ENCODE measurements at regions not wholly inside any gene's neighbourhood (a gene's known extent, or its start where the extent isn't known, plus 50 kb on each side); places are given as distances from the start of the nearest gene placed in this dataset.

GRCh38 chr9:129264388-129264787 is 86.3 kb upstream of the IER5L start:
- no peak overlapping the region for H3K4ac ChIP-seq (replicated peaks; ENCODE audit: insufficient read length, low read depth, low read length)
- no peak overlapping the region for H2BK5ac ChIP-seq (ENCODE audit: low read depth, low read length)
- H3K27me3 ChIP-seq (replicated peaks in 1 of 4; ENCODE audit: control insufficient read depth in 3 of 4, extremely low read depth in 1 of 4, insufficient read depth in 3 of 4, low read length in 3 of 4), result peaks cover 3 to 12% (median 11%) of the 10 kb centered on the region in 4 experiments
- no peak overlapping the region for H4K91ac ChIP-seq (replicated peaks; ENCODE audit: insufficient read length, low read length)
- no peaks in the 10 kb centered on the region for H3K36me3 ChIP-seq (ENCODE audit: control insufficient read depth in 2 of 4, insufficient read depth in 4 of 4, low read length in 3 of 4)
- H3K23me2 ChIP-seq (ENCODE audit: low read depth, low read length), result no peaks in the 10 kb centered on the region
- no peak overlapping the region for H3K4me3 ChIP-seq (ENCODE audit: extremely low read depth in 1 of 4, insufficient read depth in 2 of 4, low read depth in 3 of 4, low read length in 4 of 4)
- H3K4me1 ChIP-seq (replicated peaks in 1 of 4; ENCODE audit: control insufficient read depth in 3 of 4, insufficient read depth in 4 of 4, low read length in 3 of 4), result no peaks in the 10 kb centered on the region; a peak in 1 of 7 replicates
- ChIA-PET CTCF (ENCODE audit: partially characterized antibody) (interaction anchor here (1.0 to 1.1 kb wide), 2 partner anchors 17 to 126 kb away, joined by 3 read pairs; no protein-coding TSS in a partner anchor), POLR2A (ENCODE audit: partially characterized antibody) (interaction anchor here (1.2 to 1.5 kb wide), 3 partner anchors 11 to 538 kb away, joined by 3 read pairs; no protein-coding TSS in a partner anchor)
- H2AK5ac ChIP-seq (ENCODE audit: low read depth, low read length), result no peak overlapping the region
- H4K5ac ChIP-seq (ENCODE audit: insufficient read length, low read depth, low read length), result no peak overlapping the region
- TF ChIP-seq CBX8 (IDR thresholded peaks at IDR 0.05; ENCODE audit: borderline replicate concordance, low read depth, low read length), result no peak
- peak in 1 of 2 experiments; percentile 76; a peak in 1 of 4 replicates for TF ChIP-seq SIN3A (conservative IDR thresholded peaks at IDR 0.05 in 1 of 2, IDR thresholded peaks at IDR 0.05 in 1 of 2; ENCODE audit: low read depth in 1 of 2, low read length in 2 of 2)
- H3K23ac ChIP-seq (ENCODE audit: insufficient read length), result no peak overlapping the region
- no peak overlapping the region for H3K14ac ChIP-seq (ENCODE audit: insufficient read length)
- H2AFZ ChIP-seq (ENCODE audit: low read length), result no peak overlapping the region
- 85% methylated on average over 5 of the region's 5 CpGs; no CpG with 5 or more reads in 1 of the 2 experiments for WGBS, 2 experiments (ENCODE audit: extremely low coverage in 1 of 2, insufficient coverage in 1 of 2, insufficient read length in 1 of 2, insufficient replicate concordance in 2 of 2, low coverage in 1 of 2, low lambda C conversion rate in 2 of 2, missing lambda C conversion rate in 1 of 2)
- H3K18ac ChIP-seq (ENCODE audit: extremely low read depth, low read length), result no peak overlapping the region
- H3K9ac ChIP-seq (replicated peaks in 1 of 4; ENCODE audit: extremely low read depth in 1 of 4, low read depth in 3 of 4, low read length in 3 of 4), result no peak overlapping the region
- H2BK12ac ChIP-seq (ENCODE audit: low read depth, low read length), result 0 out of 2 replicates have a peak overlapping the region, but pooled peaks have one; percentile 60
- H3K4me2 ChIP-seq (ENCODE audit: insufficient read depth in 1 of 2, low read depth in 2 of 2, low read length in 2 of 2), result no peak overlapping the region
- H2BK15ac ChIP-seq (ENCODE audit: low read length), result no peak overlapping the region; the same call in 1 of the 2 replicates
- H4K20me1 ChIP-seq (replicated peaks in 1 of 2; ENCODE audit: control insufficient read depth in 1 of 2, insufficient read depth in 2 of 2, low read length in 2 of 2), result no peaks in the 10 kb centered on the region
- H2BK20ac ChIP-seq (ENCODE audit: low read length), result no peak overlapping the region
- H3K79me1 ChIP-seq (ENCODE audit: low read depth, low read length), result no peaks in the 10 kb centered on the region
- H4K8ac ChIP-seq (ENCODE audit: extremely low read depth, insufficient read depth, low read length), result no peak overlapping the region
- no peak for FAIRE-seq
- H3K79me2 ChIP-seq (ENCODE audit: control insufficient read depth in 1 of 2, insufficient read depth in 2 of 2, low read length in 2 of 2), result no peaks in the 10 kb centered on the region
- no peak overlapping the region for H3K56ac ChIP-seq (replicated peaks; ENCODE audit: insufficient read length, low read depth, low read length)
- no peaks in the 10 kb centered on the region for H3K9me3 ChIP-seq (ENCODE audit: insufficient read depth in 2 of 2, low read depth in 1 of 2, low read length in 1 of 2)
- H2BK120ac ChIP-seq (replicated peaks; ENCODE audit: low read depth, low read length), result no peak overlapping the region
- peak in 1 of 2 experiments; percentile 43 for DNase-seq (ENCODE audit: low read depth in 1 of 2, low spot score in 2 of 2)
- H3K27ac ChIP-seq (ENCODE audit: low read depth, low read length), result no peak overlapping the region
